GM03348 (cell line): ENCODE measurements at regions not wholly inside any gene's neighbourhood (a gene's known extent, or its start where the extent isn't known, plus 50 kb on each side); places are given as distances from the start of the nearest gene placed in this dataset.

ENCODE experiments used
- DNase-seq: peaks from one replicate; pipeline ENCODE4 v3.0.0; 2012; ENCODE audit warnings: low spot score

GRCh38 chr12:54711669-54712068 is 63.5 kb upstream of the DCD start:
- DNase-seq = no peak

- no peak for DNase-seq
These were observed 60.7 kb upstream of the DCD start for GRCh38 chr12:54708826-54709225.

DNA sequence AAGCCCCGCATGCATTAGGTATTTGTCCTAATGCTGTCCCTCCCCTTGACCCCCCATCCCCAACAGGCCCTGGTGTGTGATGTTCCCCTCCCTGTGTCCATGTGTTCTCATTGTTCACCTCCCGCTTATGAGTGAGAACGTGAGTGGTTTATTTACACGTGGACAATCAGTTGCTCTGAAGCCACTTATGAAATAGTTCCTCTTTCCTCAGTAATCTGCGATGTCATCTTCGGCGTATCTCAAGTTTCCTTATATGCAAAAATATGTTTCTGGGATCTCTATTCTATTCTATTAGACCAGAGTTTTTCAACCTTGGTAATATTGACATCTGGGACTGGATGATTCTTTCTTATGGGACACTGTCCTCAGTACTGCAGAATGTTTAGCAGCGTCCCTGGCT is 56.0 kb upstream of the DCD start:
- DNase-seq = no peak

GRCh38 chr12:54701940-54702592 is 53.9 kb upstream of the DCD start:
- DNase-seq = peak; percentile 58

DNA sequence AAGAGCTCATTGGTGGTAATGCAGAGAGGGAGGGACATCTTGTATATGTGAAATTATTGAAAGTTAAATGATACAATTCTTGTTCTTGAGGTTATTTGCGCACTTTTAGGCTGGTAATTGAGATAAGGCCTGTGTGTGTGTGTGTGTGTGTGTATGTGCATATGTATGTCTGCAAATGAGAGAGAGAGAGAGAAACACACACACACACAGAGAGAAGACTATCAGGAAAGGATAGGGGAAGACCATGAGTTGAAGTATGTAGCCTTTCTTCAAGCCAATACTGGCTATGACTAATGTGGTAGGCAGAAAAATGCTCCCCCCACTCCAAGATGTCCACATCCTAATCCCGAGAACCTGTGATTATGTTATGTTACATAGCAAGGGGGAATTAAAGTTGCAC is 52.7 kb upstream of the DCD start:
- DNase-seq = no peak

DNA sequence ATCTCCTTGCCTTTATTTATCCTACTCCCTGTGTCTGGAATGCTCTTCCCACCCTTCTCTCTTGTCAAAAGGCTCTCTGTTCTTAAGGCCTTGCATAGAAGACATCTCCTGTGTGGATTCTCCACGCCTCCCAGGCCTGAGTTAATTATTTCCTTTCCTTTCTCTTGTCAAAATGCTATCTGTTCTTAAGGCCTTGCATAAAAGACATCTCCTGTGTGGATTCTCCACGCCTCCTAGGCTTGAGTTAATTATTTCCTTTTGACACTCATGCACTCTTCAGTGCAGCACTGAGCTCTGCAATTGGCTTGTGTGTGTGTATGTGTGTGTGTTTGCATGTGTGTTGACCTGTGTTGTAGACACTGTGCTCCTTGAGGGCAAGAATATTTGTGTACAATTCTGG is 52.1 kb upstream of the DCD start:
- DNase-seq = no peak
